ENCODE measurements at regions not wholly inside any gene's neighbourhood (a gene's known extent, or its start where the extent isn't known, plus 50 kb on each side); places are given as distances from the start of the nearest gene placed in this dataset.

- no peaks in the 10 kb centered on the region for H3K4me1 Mint-ChIP-seq (ENCODE audit: low read depth)
- no peak for DNase-seq
- no peaks in the 10 kb centered on the region for H3K27me3 Mint-ChIP-seq (ENCODE audit: low read depth)
- H3K9me3 Mint-ChIP-seq = peaks cover 17% of the 10 kb centered on the region
- H3K36me3 Mint-ChIP-seq (ENCODE audit: insufficient read depth) = no peaks in the 10 kb centered on the region
- no peak overlapping the region for H3K4me3 Mint-ChIP-seq
- no peak for ATAC-seq
Observed at GRCh38 chr3:83189634-83190033, 1428.2 kb upstream of the GBE1 start.

- DNase-seq = no peak
- Mint-ChIP-seq H3K36me3 (ENCODE audit: insufficient read depth) (no peaks in the 10 kb centered on the region), H3K9me3 (peaks cover 6% of the 10 kb centered on the region), H3K4me3 (no peak overlapping the region), H3K27me3 (ENCODE audit: low read depth) (no peaks in the 10 kb centered on the region), H3K4me1 (ENCODE audit: low read depth) (no peaks in the 10 kb centered on the region)
- no peak for ATAC-seq
Observed at GRCh38 chr3:83169473-83169872, 1408.0 kb upstream of the GBE1 start.

- DNase-seq = no peak
- H3K9me3 Mint-ChIP-seq = peaks cover 31% of the 10 kb centered on the region
- no peaks in the 10 kb centered on the region for H3K36me3 Mint-ChIP-seq (ENCODE audit: insufficient read depth)
- H3K4me3 Mint-ChIP-seq = no peak overlapping the region
- no peaks in the 10 kb centered on the region for H3K4me1 Mint-ChIP-seq (ENCODE audit: low read depth)
- H3K27me3 Mint-ChIP-seq (ENCODE audit: low read depth) = no peaks in the 10 kb centered on the region
- no peak for ATAC-seq
Observed at GRCh38 chr3:83150896-83151295, 1389.5 kb upstream of the GBE1 start.

GRCh38 chr3:83140983-83141382 is 1379.5 kb upstream of the GBE1 start:
- no peaks in the 10 kb centered on the region for H3K27me3 Mint-ChIP-seq (ENCODE audit: low read depth)
- ATAC-seq (no peak), DNase-seq (no peak)
- no peak overlapping the region for H3K4me3 Mint-ChIP-seq
- H3K4me1 Mint-ChIP-seq (ENCODE audit: low read depth) = no peaks in the 10 kb centered on the region
- peaks cover 24% of the 10 kb centered on the region for H3K9me3 Mint-ChIP-seq
- no peaks in the 10 kb centered on the region for H3K36me3 Mint-ChIP-seq (ENCODE audit: insufficient read depth)

- H3K36me3 Mint-ChIP-seq (ENCODE audit: insufficient read depth) = no peaks in the 10 kb centered on the region
- no peak overlapping the region for H3K4me3 Mint-ChIP-seq
- no peaks in the 10 kb centered on the region for H3K4me1 Mint-ChIP-seq (ENCODE audit: low read depth)
- ATAC-seq = no peak
- no peak for DNase-seq
- H3K27me3 Mint-ChIP-seq (ENCODE audit: low read depth) = no peaks in the 10 kb centered on the region
- H3K9me3 Mint-ChIP-seq = peaks cover 7% of the 10 kb centered on the region
Observed at GRCh38 chr3:83131236-83131635, 1369.8 kb upstream of the GBE1 start.

- Mint-ChIP-seq H3K4me3 (no peak overlapping the region), H3K27me3 (ENCODE audit: low read depth) (no peaks in the 10 kb centered on the region), H3K4me1 (ENCODE audit: low read depth) (no peaks in the 10 kb centered on the region), H3K36me3 (ENCODE audit: insufficient read depth) (no peaks in the 10 kb centered on the region), H3K9me3 (peaks cover 5% of the 10 kb centered on the region)
- no peak for ATAC-seq
- DNase-seq = no peak
Observed at GRCh38 chr3:83122774-83123350, 1361.4 kb upstream of the GBE1 start.

- peaks cover 9% of the 10 kb centered on the region for H3K9me3 Mint-ChIP-seq
- no peak for DNase-seq
- no peaks in the 10 kb centered on the region for H3K4me1 Mint-ChIP-seq (ENCODE audit: low read depth)
- no peaks in the 10 kb centered on the region for H3K27me3 Mint-ChIP-seq (ENCODE audit: low read depth)
- ATAC-seq = no peak
- no peak overlapping the region for H3K4me3 Mint-ChIP-seq
- H3K36me3 Mint-ChIP-seq (ENCODE audit: insufficient read depth) = no peaks in the 10 kb centered on the region
Observed at GRCh38 chr3:83093222-83093572, 1331.8 kb upstream of the GBE1 start.

GRCh38 chr3:83092521-83093221 is 1331.2 kb upstream of the GBE1 start:
- Mint-ChIP-seq H3K27me3 (ENCODE audit: low read depth) (no peaks in the 10 kb centered on the region), H3K4me1 (ENCODE audit: low read depth) (no peaks in the 10 kb centered on the region)
- ATAC-seq = no peak

GRCh38 chr3:83076041-83076440 is 1314.6 kb upstream of the GBE1 start:
- H3K4me3 Mint-ChIP-seq = no peak overlapping the region
- DNase-seq (no peak), ATAC-seq (no peak)
- H3K36me3 Mint-ChIP-seq (ENCODE audit: insufficient read depth) = no peaks in the 10 kb centered on the region
- H3K9me3 Mint-ChIP-seq = peaks cover 24% of the 10 kb centered on the region
- H3K4me1 Mint-ChIP-seq (ENCODE audit: low read depth) = no peaks in the 10 kb centered on the region
- H3K27me3 Mint-ChIP-seq (ENCODE audit: low read depth) = no peaks in the 10 kb centered on the region

More at GRCh38 chr3:83092521-83093221, 1331.2 kb upstream of the GBE1 start:
- no peaks in the 10 kb centered on the region for H3K36me3 Mint-ChIP-seq (ENCODE audit: insufficient read depth)
- DNase-seq = no peak
- peaks cover 9% of the 10 kb centered on the region for H3K9me3 Mint-ChIP-seq
- no peak overlapping the region for H3K4me3 Mint-ChIP-seq

GRCh38 chr3:83074485-83074884 is 1313.0 kb upstream of the GBE1 start:
- no peak for DNase-seq
- no peak overlapping the region for H3K4me3 Mint-ChIP-seq
- H3K9me3 Mint-ChIP-seq = peaks cover 20% of the 10 kb centered on the region
- no peak for ATAC-seq
- no peaks in the 10 kb centered on the region for H3K36me3 Mint-ChIP-seq (ENCODE audit: insufficient read depth)
- H3K4me1 Mint-ChIP-seq (ENCODE audit: low read depth) = no peaks in the 10 kb centered on the region
- H3K27me3 Mint-ChIP-seq (ENCODE audit: low read depth) = no peaks in the 10 kb centered on the region

- Mint-ChIP-seq H3K36me3 (ENCODE audit: insufficient read depth) (no peaks in the 10 kb centered on the region), H3K4me3 (no peak overlapping the region), H3K9me3 (peaks cover 10% of the 10 kb centered on the region), H3K4me1 (ENCODE audit: low read depth) (no peaks in the 10 kb centered on the region), H3K27me3 (ENCODE audit: low read depth) (no peaks in the 10 kb centered on the region)
- DNase-seq = no peak
- ATAC-seq = no peak
Observed at GRCh38 chr3:83065851-83066460, 1304.5 kb upstream of the GBE1 start.

GRCh38 chr3:83063446-83063845 is 1302.0 kb upstream of the GBE1 start:
- DNase-seq (no peak), ATAC-seq (no peak)
- Mint-ChIP-seq H3K9me3 (peaks cover 25% of the 10 kb centered on the region), H3K36me3 (ENCODE audit: insufficient read depth) (no peaks in the 10 kb centered on the region), H3K27me3 (ENCODE audit: low read depth) (no peaks in the 10 kb centered on the region), H3K4me1 (ENCODE audit: low read depth) (no peaks in the 10 kb centered on the region), H3K4me3 (no peak overlapping the region)

- Mint-ChIP-seq H3K9me3 (no peaks in the 10 kb centered on the region), H3K4me3 (no peak overlapping the region), H3K4me1 (ENCODE audit: low read depth) (no peaks in the 10 kb centered on the region), H3K27me3 (ENCODE audit: low read depth) (no peaks in the 10 kb centered on the region), H3K36me3 (ENCODE audit: insufficient read depth) (no peaks in the 10 kb centered on the region)
- no peak for ATAC-seq
- no peak for DNase-seq
Observed at GRCh38 chr3:83048556-83048955, 1287.1 kb upstream of the GBE1 start.

GRCh38 chr3:83039422-83039821 is 1278.0 kb upstream of the GBE1 start:
- Mint-ChIP-seq H3K27me3 (ENCODE audit: low read depth) (no peaks in the 10 kb centered on the region), H3K9me3 (peaks cover 10% of the 10 kb centered on the region), H3K36me3 (ENCODE audit: insufficient read depth) (no peaks in the 10 kb centered on the region), H3K4me3 (no peak overlapping the region), H3K4me1 (ENCODE audit: low read depth) (no peaks in the 10 kb centered on the region)
- ATAC-seq = no peak
- no peak for DNase-seq

GRCh38 chr3:83035704-83036010 is 1274.2 kb upstream of the GBE1 start:
- H3K27me3 Mint-ChIP-seq (ENCODE audit: low read depth) = no peaks in the 10 kb centered on the region
- ATAC-seq = no peak
- peaks cover 5% of the 10 kb centered on the region for H3K9me3 Mint-ChIP-seq
- no peak overlapping the region for H3K4me3 Mint-ChIP-seq
- H3K4me1 Mint-ChIP-seq (ENCODE audit: low read depth) = no peaks in the 10 kb centered on the region
- H3K36me3 Mint-ChIP-seq (ENCODE audit: insufficient read depth) = no peaks in the 10 kb centered on the region
- no peak for DNase-seq

Data from activated T-cell treated with anti-CD3 and anti-CD28 coated beads, Interleukin-2, amount 50 U/mL, for 4 hours (primary cell).